ENCODE measurements at regions not wholly inside any gene's neighbourhood (a gene's known extent, or its start where the extent isn't known, plus 50 kb on each side); places are given as distances from the start of the nearest gene placed in this dataset.
"Not testable (repeated sequence)": the region's sequence is repeated elsewhere in the genome, so short reads cannot be mapped to it uniquely, and the experiment has no call there.

- not testable (repeated sequence) for DNase-seq (ENCODE audit: low spot score)
Observed at GRCh38 chr2:76172154-76172595, 461.5 kb upstream of the GCFC2 start.

DNA sequence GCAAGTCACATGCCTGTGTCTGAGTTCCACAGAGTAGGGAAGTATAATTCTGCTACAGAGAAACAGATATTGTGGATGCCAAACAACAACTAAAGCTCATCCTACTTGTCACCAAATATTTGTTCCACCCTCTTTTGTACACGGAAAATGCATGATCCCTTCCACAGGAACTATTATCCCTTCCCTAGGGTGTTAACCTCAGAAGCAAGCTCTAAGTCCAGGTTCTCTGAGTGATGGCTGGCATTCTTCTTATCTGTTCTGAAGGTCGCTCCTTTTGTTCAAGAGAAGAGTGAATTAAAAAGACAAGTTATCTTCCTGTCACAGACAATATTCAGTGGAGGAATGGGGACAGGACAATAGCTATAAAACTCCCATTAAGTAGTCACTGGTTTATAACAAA is 460.1 kb upstream of the GCFC2 start:
- no peak for DNase-seq (ENCODE audit: low spot score)

DNA sequence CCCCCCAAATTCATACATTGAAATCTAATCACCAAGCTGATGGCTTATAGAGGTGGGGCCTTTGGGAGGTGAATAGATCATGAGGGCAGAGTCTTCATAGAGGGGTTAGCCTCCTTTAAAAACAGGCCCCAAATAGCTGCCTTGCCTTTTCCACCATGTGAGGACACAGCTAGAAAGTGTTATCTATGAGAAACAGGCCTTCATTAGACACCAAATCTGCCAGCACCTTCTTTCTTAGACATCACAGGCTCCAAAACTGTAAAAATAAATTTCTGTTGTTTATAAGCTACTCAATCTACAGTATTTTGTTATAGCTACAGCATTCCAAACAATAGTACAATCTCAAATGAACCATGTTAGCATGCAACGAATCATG is 459.3 kb upstream of the GCFC2 start:
- no peak for DNase-seq (ENCODE audit: low spot score)

DNA sequence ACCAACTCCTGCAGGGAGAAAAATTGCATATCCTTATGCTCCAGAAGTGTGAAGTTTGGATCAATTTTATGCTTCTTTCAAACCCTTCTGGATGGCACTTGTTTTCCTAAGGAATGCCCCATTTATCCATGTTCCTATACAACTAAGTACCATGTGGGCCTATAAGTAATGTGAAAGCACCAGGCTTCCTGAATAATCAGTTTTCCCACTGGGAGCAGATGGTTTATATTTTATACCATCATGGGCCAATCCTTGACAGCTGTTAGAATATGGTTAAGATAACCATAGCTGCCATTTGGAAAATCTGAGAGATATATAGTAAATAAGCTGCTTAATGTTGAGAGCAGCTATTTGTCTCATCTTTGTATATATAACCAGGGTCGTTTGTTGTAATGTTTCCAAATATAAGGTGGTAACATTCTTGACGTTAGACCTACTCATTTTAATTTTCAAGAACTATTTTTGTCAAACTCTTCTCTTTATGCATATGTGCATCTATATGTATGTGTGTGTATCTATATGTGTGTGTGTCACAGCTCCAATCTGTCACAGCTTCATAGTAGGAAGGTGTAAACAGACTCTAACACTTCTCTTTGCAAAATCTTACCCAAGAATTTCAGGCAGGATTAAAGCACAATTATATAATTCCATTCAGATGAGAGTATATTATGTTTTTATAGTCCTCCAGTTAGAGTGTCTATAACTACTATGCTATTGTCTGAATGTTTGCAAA is 458.7 kb upstream of the GCFC2 start:
- DNase-seq (ENCODE audit: low spot score): no peak

DNA sequence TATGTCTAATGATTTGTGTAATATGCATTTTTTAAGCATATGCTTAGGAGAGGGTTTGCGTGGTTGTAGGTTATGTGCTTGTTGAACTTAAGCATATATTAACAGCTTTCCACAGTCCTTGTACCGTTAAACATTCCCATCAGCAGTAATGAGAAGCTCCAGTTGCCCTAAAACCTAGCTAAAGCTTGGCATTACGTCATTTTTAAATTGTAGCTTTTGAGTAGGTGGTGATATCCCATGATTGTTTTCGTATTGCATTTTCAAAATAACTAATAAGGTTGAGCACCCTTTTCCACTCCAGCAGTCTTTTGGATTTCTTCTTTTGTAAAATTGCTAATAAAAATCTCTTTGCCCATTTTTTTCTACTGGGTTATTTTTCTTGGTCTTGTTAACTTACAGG is 453.1 kb upstream of the GCFC2 start:
- no peak for DNase-seq (ENCODE audit: low spot score)

DNA sequence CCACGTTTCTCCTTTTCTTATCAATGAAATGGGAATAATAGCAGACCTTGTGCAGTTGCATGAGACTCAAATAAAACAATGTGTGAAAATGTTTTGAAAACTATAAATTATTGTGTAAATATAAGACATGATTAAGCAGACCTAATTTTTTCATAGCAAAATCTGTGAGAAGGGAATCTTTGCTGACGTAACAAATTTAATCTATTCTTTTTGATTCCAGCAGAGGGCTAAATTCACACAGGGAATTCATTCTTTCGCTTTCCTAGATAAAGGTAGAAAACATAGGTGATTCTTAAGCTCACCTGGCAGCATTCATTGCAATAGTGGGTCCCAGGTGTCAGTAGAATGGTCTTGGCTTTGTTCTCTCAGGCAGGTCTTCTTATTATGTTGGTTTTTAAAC is 450.0 kb upstream of the GCFC2 start:
- DNase-seq (ENCODE audit: low spot score): no peak

DNA sequence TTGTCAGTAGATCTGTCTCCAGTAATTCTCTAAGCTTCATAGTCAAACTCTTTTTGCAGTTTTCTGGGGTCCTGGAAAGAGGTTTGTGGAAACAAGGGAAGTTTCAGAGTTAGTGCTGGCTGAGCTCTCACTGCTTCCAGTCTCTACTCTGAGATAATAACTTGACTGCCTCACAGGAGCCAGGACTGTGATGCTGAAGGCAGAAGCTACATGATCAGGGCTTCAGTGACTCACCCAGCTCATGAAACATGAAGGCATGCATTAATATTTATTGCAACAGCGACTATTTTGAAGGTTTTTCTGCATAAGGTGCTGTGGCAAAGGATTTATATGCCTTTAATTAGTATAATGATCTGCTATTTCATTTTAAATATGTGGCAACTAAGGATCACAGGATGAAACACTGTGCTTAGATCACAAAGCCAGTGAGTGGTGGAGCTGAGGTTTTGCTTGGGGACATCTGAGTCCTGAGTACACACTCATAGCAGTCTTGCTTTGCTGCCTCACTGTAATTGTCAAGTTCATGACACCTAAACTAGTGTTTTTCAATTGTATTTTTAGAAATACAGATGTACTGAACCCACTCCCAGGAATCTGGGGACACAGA is 448.4 kb upstream of the GCFC2 start:
- DNase-seq (ENCODE audit: low spot score): no peak

DNA sequence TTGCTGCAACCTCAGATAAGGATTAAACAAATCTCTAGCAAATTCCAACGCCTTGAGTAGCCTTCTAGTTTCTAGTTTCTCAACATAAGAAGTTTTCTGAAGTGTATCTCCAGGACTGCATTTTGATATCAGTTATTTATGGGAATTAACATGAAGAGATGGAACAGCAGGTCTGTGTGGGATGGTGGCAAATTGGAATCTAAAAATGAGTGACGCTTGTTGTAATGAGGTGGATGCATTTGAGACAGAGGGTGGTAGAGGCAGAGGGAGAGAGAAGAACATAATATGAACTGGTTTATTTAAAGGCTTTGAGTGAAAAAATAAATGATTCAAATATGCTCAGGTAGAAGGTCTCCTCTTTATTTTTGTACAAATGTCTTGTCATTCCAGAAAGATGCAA is 446.8 kb upstream of the GCFC2 start:
- no peak for DNase-seq (ENCODE audit: low spot score)

GRCh38 chr2:76154981-76155380 is 444.3 kb upstream of the GCFC2 start:
- DNase-seq (ENCODE audit: low spot score): no peak

DNA sequence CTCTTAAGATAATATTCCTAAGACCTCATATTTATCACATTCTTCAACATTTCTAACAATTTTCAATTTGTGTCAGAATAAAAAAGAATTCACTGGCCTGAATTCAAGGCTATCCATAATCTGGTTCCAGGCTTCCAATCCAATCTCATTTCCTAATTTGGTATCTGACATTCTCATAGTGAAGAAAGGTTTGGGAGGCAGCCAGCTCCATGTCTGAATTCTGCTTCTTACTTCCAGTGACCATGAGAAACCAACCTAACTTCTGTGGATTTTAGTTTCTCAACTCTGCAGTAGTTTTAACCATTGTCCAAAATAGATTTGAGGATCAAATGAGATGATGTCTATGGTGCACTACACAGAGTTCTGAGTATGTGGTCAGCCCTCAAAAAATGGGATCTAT is 439.1 kb upstream of the GCFC2 start:
- no peak for DNase-seq (ENCODE audit: low spot score)

DNA sequence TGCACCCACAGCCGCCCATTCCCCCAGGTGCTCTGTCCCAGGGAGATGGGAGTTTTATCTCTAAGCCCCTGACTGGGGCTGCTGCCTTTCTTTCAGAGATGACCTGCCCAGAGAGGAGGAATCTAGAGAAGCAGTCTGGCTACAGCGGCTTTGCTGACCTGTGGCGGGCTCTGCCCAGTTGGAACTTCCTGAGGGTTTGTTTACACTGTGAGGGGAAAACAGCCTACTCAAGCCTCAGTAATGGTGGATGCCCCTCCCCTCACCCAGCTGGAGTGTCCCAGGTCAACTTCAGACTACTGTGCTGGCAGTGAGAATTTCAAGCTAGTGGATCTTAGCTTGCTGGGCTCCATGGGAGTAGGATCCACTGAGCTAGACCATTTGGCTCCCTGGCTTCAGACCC is 428.6 kb upstream of the GCFC2 start:
- DNase-seq (ENCODE audit: low spot score): not testable (repeated sequence)

- no peak for DNase-seq (ENCODE audit: low spot score)
Observed at GRCh38 chr2:76128622-76129021, 417.9 kb upstream of the GCFC2 start.

DNA sequence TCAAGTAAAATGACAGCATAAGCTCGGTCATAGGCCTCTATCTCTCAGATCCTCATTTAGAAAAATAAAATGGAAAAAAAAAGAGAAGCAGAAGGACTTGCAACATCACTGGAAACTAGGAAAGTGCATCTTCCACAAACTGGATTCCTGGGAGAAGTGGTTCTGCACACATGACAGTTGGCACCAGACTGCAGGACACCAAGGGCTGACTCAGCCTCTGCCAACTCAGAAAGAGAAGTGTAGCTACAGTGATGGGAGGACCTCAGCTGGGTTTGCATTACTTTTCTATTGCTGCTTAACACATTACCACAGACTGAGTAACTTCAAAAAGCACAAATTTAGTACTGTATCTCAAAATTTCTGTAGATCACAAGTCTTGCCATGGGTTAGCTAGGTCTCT is 409.5 kb upstream of the GCFC2 start:
- no peak for DNase-seq (ENCODE audit: low spot score)

DNA sequence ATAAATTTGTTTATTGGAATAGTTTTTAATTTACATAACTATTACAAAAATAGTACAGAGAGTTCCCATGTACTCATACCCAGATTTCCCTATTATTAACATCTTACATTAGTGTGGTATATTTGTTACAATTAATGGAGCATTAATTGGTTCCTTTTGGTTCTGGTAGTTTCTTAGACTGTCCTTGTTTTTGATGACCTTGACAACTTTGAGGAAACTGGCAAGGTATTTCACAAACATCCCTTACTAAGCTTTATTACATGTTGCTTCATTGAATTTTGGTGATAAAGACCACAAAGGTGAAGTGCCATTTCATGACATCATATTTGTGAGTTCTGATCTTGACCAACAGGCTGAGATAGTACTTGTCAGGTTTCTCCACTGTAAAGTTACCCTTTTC is 379.0 kb upstream of the GCFC2 start:
- DNase-seq (ENCODE audit: low spot score): no peak

- DNase-seq (ENCODE audit: low spot score): no peak
Observed at GRCh38 chr2:76083248-76083647, 372.5 kb upstream of the GCFC2 start.

- DNase-seq (ENCODE audit: low spot score): no peak
Observed at GRCh38 chr2:76082509-76082908, 371.8 kb upstream of the GCFC2 start.

DNA sequence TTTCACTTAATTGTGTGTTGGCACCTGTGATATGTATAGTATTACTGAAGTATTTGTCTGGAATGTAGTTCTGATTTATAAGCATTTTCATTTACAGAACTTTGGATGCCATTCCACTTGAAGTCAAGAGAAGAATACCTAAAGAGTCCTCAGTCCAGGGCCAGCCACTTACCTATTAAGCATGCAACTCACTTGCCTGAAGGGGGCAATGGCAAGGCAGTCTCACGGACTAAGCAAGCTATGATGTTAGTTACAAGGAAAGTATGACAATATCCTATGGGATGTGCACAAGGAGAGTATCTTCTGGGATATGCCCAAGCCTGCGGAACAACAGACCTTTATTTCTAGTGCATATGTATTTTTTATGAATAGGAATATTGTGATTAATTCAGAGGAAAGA is 369.4 kb upstream of the GCFC2 start:
- no peak for DNase-seq (ENCODE audit: low spot score)

DNA sequence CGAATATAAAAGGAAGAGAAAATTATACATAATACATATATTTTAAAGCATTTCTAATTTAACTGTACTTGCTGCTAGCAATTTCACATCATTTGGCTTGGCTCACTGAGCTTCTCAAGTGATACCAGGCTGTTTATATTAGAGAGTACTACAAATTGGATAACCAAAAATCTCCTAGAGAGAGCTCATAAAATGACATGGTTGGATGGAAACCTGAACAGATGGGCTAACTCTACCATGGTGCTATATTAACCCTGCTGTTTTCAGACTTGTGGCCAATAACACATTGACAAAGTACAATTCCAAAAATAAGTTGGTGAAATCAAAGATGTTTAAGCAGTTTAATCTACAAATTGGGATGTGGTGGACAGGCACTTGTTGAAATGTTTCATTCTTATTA is 364.4 kb upstream of the GCFC2 start:
- DNase-seq (ENCODE audit: low spot score): no peak

GRCh38 chr2:76073992-76074604 is 363.4 kb upstream of the GCFC2 start:
- no peak for DNase-seq (ENCODE audit: low spot score)

DNA sequence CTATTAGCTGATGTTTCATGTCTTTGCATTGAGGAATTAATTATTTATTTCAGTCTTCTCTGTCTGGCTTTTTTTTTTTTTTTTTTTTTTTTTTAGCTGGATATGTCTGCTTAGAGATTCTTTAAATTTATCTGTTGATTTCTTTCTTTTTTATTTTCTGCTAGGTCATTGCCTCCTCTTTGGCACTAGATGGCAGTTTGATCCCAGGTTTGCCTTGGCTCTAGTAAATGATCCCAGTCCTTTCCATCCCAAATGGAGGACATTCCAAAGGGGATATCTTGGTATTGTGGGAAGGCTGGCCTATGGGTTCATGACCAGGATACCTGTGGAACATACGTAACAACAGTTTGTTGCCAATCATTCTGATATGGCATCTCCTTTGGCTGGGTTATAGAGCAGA is 339.5 kb upstream of the GCFC2 start:
- DNase-seq (ENCODE audit: low spot score): no peak

DNA sequence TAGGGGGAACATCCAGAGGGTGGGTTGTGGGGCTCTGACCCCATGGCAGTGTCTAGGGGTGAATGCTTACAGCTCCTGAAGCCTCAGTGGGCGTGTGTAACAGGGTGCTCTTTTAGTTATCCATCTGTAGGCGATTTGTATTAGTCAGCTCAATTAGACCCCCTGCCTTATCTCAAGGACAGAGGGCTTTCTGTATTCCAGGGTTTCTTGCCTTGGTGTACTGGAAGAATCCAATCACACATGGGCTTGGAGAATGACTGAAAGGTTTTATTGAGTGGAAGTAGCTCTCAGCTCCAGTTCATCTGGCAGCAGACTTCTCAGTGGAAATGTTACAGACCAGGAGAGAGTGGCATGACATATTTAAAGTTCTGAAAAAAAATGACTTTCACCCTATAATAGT is 334.0 kb upstream of the GCFC2 start:
- DNase-seq (ENCODE audit: low spot score): no peak

- DNase-seq (ENCODE audit: low spot score): no peak
Observed at GRCh38 chr2:76039505-76039904, 328.8 kb upstream of the GCFC2 start.

DNA sequence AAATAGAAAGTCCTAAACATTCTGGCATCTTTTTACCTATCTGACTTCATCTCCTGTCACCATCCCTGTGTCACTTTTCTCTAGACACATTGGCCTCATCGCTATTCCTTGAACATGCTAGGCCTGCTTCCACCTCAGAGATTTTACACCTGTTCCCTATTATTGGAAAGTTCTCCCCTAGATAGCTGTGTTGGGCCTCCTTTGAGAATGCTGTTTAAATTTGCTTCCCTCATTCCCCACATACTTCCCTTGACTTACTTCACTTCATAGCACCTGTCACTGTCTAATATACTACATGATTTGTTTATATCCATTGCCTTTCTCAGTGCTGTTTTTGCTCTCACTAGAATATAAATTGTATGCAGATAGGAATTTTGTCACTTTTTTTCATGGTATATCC is 317.0 kb upstream of the GCFC2 start:
- DNase-seq (ENCODE audit: low spot score): no peak

- DNase-seq (ENCODE audit: low spot score): no peak
Observed at GRCh38 chr2:76019128-76019527, 308.4 kb upstream of the GCFC2 start.
